H1 (cell line): ENCODE measurements at regions not wholly inside any gene's neighbourhood (a gene's known extent, or its start where the extent isn't known, plus 50 kb on each side); places are given as distances from the start of the nearest gene placed in this dataset.

Experiments
- RXRA ChIP-seq: IDR thresholded peaks from 2 replicates; pipeline ENCODE4 v1.6.1; 2011; ENCODE audit warnings: low read depth, mild to moderate bottlenecking, low read length, moderate library complexity; ENCODE audit not compliant: insufficient read depth

DNA sequence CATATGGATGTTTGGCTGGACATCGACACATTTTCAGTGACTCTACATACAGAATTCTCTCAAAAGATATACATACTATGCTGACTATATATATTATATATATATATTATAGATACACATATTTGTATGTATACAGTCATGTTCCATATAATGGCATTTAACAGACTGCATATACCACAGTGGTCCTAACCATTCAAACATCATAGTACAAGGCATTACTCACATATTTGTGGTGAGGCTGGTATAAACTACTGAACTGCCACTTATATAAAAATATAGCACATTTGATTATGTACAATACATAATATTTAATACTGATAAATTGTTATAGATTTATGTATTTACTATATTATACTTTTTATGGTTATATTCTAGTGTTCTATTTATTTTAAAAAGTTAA is 168.5 kb downstream of the IL15 start (continued):
- TF ChIP-seq RXRA: no peak
